ENCODE measurements at regions not wholly inside any gene's neighbourhood (a gene's known extent, or its start where the extent isn't known, plus 50 kb on each side); places are given as distances from the start of the nearest gene placed in this dataset.

DNA sequence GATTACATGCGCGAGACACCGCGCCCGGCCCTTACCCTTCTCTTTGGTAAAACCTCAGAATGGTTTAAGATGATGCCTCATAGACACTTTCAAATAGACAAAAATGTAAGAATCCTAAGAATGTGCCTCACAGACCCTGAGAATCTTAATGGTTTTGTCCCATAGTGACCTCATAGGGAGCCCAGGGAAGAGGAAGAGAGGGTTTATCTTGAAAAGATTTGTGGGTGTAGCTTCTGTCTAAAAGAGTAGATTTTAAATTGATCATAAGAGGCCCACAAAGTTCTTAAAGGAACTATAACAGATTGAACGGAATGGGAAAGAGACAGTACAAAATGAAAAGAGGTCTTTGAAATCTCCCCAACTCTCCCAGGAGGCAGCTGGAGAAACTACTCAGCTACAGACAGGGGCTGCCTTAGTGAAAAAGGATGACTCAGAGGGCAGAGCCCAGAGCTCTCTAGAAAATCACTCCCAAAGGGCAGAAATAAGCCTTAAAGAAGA lies 220.6 kb downstream of the ADRA2A start:
- no peaks in the 10 kb centered on the region for H3K9me3 ChIP-seq (ENCODE audit: control insufficient read depth, insufficient read depth, low read depth, low read length)
- H3K4me3 ChIP-seq (ENCODE audit: low read depth, low read length), result no peak overlapping the region
- H3K36me3 ChIP-seq (ENCODE audit: control insufficient read depth in 2 of 2, insufficient read depth in 1 of 2, low read length in 2 of 2), result no peaks in the 10 kb centered on the region
- H3K27ac ChIP-seq (ENCODE audit: extremely low read depth, low read depth, low read length), result no peak overlapping the region
- TF ChIP-seq ZNF157 (tag by site-specific recombination; IDR thresholded peaks at IDR 0.05) (no peak), ZNF140 (tag by site-specific recombination; IDR thresholded peaks at IDR 0.05) (no peak), ZNF514 (tag by site-specific recombination; IDR thresholded peaks at IDR 0.05) (no peak), ZFHX2 (tag by site-specific recombination; conservative IDR thresholded peaks at IDR 0.05) (no peak), ZNF184 (tag by site-specific recombination; IDR thresholded peaks at IDR 0.05) (no peak), ZNF629 (tag by site-specific recombination; IDR thresholded peaks at IDR 0.05) (no peak), ZNF391 (tag by site-specific recombination; IDR thresholded peaks at IDR 0.05; ENCODE audit: borderline replicate concordance, low read depth) (no peak), ZNF341 (tag by site-specific recombination; IDR thresholded peaks at IDR 0.05; ENCODE audit: low read depth) (no peak), ZNF2 (tag by site-specific recombination; IDR thresholded peaks at IDR 0.05) (no peak), ZNF707 (tag by site-specific recombination; IDR thresholded peaks at IDR 0.05) (no peak), ZNF776 (tag by site-specific recombination; IDR thresholded peaks at IDR 0.05; ENCODE audit: borderline replicate concordance) (no peak)
- TF ChIP-seq, protein P1, sequence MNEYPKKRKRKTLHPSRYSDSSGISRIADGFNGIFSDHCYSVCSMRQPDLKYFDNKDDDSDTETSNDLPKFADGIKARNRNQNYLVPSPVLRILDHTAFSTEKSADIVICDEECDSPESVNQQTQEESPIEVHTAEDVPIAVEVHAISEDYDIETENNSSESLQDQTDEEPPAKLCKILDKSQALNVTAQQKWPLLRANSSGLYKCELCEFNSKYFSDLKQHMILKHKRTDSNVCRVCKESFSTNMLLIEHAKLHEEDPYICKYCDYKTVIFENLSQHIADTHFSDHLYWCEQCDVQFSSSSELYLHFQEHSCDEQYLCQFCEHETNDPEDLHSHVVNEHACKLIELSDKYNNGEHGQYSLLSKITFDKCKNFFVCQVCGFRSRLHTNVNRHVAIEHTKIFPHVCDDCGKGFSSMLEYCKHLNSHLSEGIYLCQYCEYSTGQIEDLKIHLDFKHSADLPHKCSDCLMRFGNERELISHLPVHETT (tag by site-specific recombination; IDR thresholded peaks at IDR 0.05), result no peak
- TF ChIP-seq, protein P2, sequence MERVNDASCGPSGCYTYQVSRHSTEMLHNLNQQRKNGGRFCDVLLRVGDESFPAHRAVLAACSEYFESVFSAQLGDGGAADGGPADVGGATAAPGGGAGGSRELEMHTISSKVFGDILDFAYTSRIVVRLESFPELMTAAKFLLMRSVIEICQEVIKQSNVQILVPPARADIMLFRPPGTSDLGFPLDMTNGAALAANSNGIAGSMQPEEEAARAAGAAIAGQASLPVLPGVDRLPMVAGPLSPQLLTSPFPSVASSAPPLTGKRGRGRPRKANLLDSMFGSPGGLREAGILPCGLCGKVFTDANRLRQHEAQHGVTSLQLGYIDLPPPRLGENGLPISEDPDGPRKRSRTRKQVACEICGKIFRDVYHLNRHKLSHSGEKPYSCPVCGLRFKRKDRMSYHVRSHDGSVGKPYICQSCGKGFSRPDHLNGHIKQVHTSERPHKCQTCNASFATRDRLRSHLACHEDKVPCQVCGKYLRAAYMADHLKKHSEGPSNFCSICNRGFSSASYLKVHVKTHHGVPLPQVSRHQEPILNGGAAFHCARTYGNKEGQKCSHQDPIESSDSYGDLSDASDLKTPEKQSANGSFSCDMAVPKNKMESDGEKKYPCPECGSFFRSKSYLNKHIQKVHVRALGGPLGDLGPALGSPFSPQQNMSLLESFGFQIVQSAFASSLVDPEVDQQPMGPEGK (tag by site-specific recombination; IDR thresholded peaks at IDR 0.05), result no peak
- TF ChIP-seq, protein P3, sequence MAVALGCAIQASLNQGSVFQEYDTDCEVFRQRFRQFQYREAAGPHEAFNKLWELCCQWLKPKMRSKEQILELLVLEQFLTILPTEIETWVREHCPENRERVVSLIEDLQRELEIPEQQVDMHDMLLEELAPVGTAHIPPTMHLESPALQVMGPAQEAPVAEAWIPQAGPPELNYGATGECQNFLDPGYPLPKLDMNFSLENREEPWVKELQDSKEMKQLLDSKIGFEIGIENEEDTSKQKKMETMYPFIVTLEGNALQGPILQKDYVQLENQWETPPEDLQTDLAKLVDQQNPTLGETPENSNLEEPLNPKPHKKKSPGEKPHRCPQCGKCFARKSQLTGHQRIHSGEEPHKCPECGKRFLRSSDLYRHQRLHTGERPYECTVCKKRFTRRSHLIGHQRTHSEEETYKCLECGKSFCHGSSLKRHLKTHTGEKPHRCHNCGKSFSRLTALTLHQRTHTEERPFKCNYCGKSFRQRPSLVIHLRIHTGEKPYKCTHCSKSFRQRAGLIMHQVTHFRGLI (tag by site-specific recombination; IDR thresholded peaks at IDR 0.05), result no peak
- H3K4me1 ChIP-seq (ENCODE audit: control insufficient read depth, insufficient read depth, low read length), result no peaks in the 10 kb centered on the region
- ChIA-PET CTCF (interaction anchor here (0.6 kb wide), 1 partner anchor 227 kb away, joined by 4 read pairs; no protein-coding TSS in a partner anchor), POLR2A (no interaction called here)

DNA sequence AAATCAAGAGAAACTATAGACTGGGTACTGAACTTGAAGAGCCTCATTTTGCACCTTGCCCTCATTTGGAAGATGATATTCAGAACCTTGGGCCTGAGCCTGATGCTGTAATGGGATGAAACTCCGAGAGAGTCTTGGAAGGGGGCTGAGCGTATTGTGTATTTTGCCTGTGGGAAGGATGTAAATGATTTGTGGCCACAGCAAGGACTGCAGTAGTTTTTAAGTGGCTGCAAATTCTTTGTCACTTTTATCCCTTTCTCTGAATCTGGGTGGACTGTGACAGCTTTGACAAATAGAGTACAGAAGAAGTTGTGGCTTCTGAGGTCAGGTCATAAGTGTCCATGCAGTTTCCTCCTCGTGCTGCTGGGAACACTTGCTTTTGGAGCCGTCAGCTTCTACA lies 221.2 kb downstream of the ADRA2A start:
- POLR2A ChIA-PET, result no interaction called here
- Histone ChIP-seq H3K4me3 (ENCODE audit: low read depth, low read length) (no peak overlapping the region), H3K9me3 (ENCODE audit: control insufficient read depth, insufficient read depth, low read depth, low read length) (no peaks in the 10 kb centered on the region), H3K27ac (ENCODE audit: extremely low read depth, low read depth, low read length) (no peak overlapping the region), H3K4me1 (ENCODE audit: control insufficient read depth, insufficient read depth, low read length) (no peaks in the 10 kb centered on the region), H3K36me3 (ENCODE audit: control insufficient read depth in 2 of 2, insufficient read depth in 1 of 2, low read length in 2 of 2) (no peaks in the 10 kb centered on the region)
- CTCF ChIA-PET, result no interaction called here
- TF ChIP-seq PRDM1 (tag by site-specific recombination; IDR thresholded peaks at IDR 0.05) (no peak), ZNF600 (tag by site-specific recombination; IDR thresholded peaks at IDR 0.05) (no peak), ZNF785 (tag by site-specific recombination; IDR thresholded peaks at IDR 0.05) (no peak), ZNF121 (tag by site-specific recombination; IDR thresholded peaks at IDR 0.05) (no peak), ZNF132 (tag by site-specific recombination; IDR thresholded peaks at IDR 0.05; ENCODE audit: borderline replicate concordance) (no peak), ZNF426 (tag by site-specific recombination; IDR thresholded peaks at IDR 0.05) (no peak), KLF9 (tag by site-specific recombination; IDR thresholded peaks at IDR 0.05; ENCODE audit: low read depth) (no peak)
- TF ChIP-seq, protein P4, sequence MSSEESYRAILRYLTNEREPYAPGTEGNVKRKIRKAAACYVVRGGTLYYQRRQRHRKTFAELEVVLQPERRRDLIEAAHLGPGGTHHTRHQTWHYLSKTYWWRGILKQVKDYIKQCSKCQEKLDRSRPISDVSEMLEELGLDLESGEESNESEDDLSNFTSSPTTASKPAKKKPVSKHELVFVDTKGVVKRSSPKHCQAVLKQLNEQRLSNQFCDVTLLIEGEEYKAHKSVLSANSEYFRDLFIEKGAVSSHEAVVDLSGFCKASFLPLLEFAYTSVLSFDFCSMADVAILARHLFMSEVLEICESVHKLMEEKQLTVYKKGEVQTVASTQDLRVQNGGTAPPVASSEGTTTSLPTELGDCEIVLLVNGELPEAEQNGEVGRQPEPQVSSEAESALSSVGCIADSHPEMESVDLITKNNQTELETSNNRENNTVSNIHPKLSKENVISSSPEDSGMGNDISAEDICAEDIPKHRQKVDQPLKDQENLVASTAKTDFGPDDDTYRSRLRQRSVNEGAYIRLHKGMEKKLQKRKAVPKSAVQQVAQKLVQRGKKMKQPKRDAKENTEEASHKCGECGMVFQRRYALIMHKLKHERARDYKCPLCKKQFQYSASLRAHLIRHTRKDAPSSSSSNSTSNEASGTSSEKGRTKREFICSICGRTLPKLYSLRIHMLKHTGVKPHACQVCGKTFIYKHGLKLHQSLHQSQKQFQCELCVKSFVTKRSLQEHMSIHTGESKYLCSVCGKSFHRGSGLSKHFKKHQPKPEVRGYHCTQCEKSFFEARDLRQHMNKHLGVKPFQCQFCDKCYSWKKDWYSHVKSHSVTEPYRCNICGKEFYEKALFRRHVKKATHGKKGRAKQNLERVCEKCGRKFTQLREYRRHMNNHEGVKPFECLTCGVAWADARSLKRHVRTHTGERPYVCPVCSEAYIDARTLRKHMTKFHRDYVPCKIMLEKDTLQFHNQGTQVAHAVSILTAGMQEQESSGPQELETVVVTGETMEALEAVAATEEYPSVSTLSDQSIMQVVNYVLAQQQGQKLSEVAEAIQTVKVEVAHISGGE (tag by site-specific recombination; conservative IDR thresholded peaks at IDR 0.05; ENCODE audit: low read depth), result no peak
- TF ChIP-seq, protein P5, sequence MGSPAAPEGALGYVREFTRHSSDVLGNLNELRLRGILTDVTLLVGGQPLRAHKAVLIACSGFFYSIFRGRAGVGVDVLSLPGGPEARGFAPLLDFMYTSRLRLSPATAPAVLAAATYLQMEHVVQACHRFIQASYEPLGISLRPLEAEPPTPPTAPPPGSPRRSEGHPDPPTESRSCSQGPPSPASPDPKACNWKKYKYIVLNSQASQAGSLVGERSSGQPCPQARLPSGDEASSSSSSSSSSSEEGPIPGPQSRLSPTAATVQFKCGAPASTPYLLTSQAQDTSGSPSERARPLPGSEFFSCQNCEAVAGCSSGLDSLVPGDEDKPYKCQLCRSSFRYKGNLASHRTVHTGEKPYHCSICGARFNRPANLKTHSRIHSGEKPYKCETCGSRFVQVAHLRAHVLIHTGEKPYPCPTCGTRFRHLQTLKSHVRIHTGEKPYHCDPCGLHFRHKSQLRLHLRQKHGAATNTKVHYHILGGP (tag by site-specific recombination; IDR thresholded peaks at IDR 0.05), result no peak
- TF ChIP-seq, protein P6, sequence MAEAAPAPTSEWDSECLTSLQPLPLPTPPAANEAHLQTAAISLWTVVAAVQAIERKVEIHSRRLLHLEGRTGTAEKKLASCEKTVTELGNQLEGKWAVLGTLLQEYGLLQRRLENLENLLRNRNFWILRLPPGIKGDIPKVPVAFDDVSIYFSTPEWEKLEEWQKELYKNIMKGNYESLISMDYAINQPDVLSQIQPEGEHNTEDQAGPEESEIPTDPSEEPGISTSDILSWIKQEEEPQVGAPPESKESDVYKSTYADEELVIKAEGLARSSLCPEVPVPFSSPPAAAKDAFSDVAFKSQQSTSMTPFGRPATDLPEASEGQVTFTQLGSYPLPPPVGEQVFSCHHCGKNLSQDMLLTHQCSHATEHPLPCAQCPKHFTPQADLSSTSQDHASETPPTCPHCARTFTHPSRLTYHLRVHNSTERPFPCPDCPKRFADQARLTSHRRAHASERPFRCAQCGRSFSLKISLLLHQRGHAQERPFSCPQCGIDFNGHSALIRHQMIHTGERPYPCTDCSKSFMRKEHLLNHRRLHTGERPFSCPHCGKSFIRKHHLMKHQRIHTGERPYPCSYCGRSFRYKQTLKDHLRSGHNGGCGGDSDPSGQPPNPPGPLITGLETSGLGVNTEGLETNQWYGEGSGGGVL (tag by site-specific recombination; IDR thresholded peaks at IDR 0.05), result no peak

All from HEK293 (cell line).